ENCODE measurements at regions not wholly inside any gene's neighbourhood (a gene's known extent, or its start where the extent isn't known, plus 50 kb on each side); places are given as distances from the start of the nearest gene placed in this dataset.

- no peak for TF ChIP-seq ARNT2 (CRISPR knock-in tag; IDR thresholded peaks at IDR 0.05; ENCODE audit: low read depth)
- no peak for TF ChIP-seq RBM22 (optimal IDR thresholded peaks at IDR 0.05; ENCODE audit: low read length)
- no peak for TF ChIP-seq MXD4 (CRISPR knock-in tag; IDR thresholded peaks at IDR 0.05)
- no peak for TF ChIP-seq THAP9 (CRISPR knock-in tag; IDR thresholded peaks at IDR 0.05; ENCODE audit: borderline replicate concordance)
- TF ChIP-seq RARG (CRISPR knock-in tag; IDR thresholded peaks at IDR 0.05; ENCODE audit: low read depth): no peak
- TF ChIP-seq FOXK2 (IDR thresholded peaks at IDR 0.05): no peak
Measured at GRCh38 chrX:25175743-25176142, 160.0 kb upstream of the ARX start (continued).

- Histone ChIP-seq H4K20me1 (ENCODE audit: insufficient read depth, low read length) (no peaks in the 10 kb centered on the region), H2AFZ (ENCODE audit: low read length) (no peak overlapping the region), H3K79me2 (ENCODE audit: insufficient read depth, low read length) (no peaks in the 10 kb centered on the region), H3K9me3 (ENCODE audit: low read length) (no peaks in the 10 kb centered on the region), H3K4me2 (ENCODE audit: low read depth, low read length) (no peak overlapping the region), H3K27me3 (ENCODE audit: control insufficient read depth in 1 of 2, insufficient read depth in 2 of 2, low read length in 2 of 2) (no peaks in the 10 kb centered on the region), H3K4me1 (ENCODE audit: insufficient read depth, low read length) (no peaks in the 10 kb centered on the region), H3K4me3 (replicated peaks in 1 of 3; ENCODE audit: insufficient read depth in 1 of 3, low read depth in 2 of 3, low read length in 3 of 3) (no peak overlapping the region), H3K9ac (ENCODE audit: insufficient read depth, low read depth, low read length) (no peak overlapping the region), H3K36me3 (replicated peaks in 1 of 2; ENCODE audit: control insufficient read depth in 1 of 2, insufficient read depth in 2 of 2, low read length in 2 of 2) (no peaks in the 10 kb centered on the region), H3K27ac (ENCODE audit: extremely low read length, insufficient read depth, low read length) (no peak overlapping the region)
- FAIRE-seq (no peak), ATAC-seq (no peak), DNase-seq (ENCODE audit: low spot score) (no peak)
- ChIA-PET POLR2A (no interaction called here), CTCF (ENCODE audit: low intra/inter-chr PET ratio, low total read pairs) (no interaction called here)
- in situ Hi-C loops (cut with HindIII; ENCODE audit: extremely low pct_ligation_motif_present, low pct_unique_long_range_greater_than_20kb) (no loop called here), intact Hi-C loops (cut with micrococcal nuclease; ENCODE audit: unreplicated experiment) (no loop called here)
- BruUV-seq (replicated peaks): no TSS peak
- 17% methylated on average over 3 of the region's 4 CpGs for WGBS (ENCODE audit: low lambda C conversion rate)
- TF ChIP-seq JUN (CRISPR knock-in tag; IDR thresholded peaks at IDR 0.05) (no peak), PHF20 (CRISPR knock-in tag; IDR thresholded peaks at IDR 0.05) (no peak), KAT2B (IDR thresholded peaks at IDR 0.05; ENCODE audit: borderline replicate concordance, low read depth, low read length) (no peak), ZNF672 (CRISPR knock-in tag; IDR thresholded peaks at IDR 0.05) (no peak), ZNF570 (CRISPR knock-in tag; IDR thresholded peaks at IDR 0.05; ENCODE audit: borderline replicate concordance) (no peak), ZFP36L1 (CRISPR knock-in tag; IDR thresholded peaks at IDR 0.05) (no peak), MBNL3 (CRISPR knock-in tag; conservative IDR thresholded peaks at IDR 0.05) (no peak), MED13 (CRISPR knock-in tag; IDR thresholded peaks at IDR 0.05) (no peak), ZNF674 (CRISPR knock-in tag; IDR thresholded peaks at IDR 0.05; ENCODE audit: low read depth) (no peak), ZXDC (CRISPR knock-in tag; IDR thresholded peaks at IDR 0.05) (no peak), ZSCAN22 (CRISPR knock-in tag; IDR thresholded peaks at IDR 0.05) (no peak), ZNF432 (CRISPR knock-in tag; IDR thresholded peaks at IDR 0.05; ENCODE audit: borderline replicate concordance) (no peak), ZBTB39 (CRISPR knock-in tag; IDR thresholded peaks at IDR 0.05) (no peak)
Measured at GRCh38 chrX:25175171-25175570, 159.4 kb upstream of the ARX start.

All from HepG2 (cell line).